ENCODE measurements at regions not wholly inside any gene's neighbourhood (a gene's known extent, or its start where the extent isn't known, plus 50 kb on each side); places are given as distances from the start of the nearest gene placed in this dataset.

- Histone ChIP-seq H3K27ac (ENCODE audit: low read depth, low read length, poor library complexity, severe bottlenecking) (no peak overlapping the region), H3K36me3 (ENCODE audit: insufficient read depth, low read length) (no peaks in the 10 kb centered on the region), H3K9me3 (ENCODE audit: low read length) (no peaks in the 10 kb centered on the region), H3K9ac (ENCODE audit: low read length) (no peak overlapping the region), H2AFZ (ENCODE audit: low read length) (no peak overlapping the region), H3K4me1 (ENCODE audit: insufficient read depth, low read length, severe bottlenecking) (no peaks in the 10 kb centered on the region), H3K27me3 (ENCODE audit: insufficient read depth, low read length) (no peaks in the 10 kb centered on the region), H3K9me2 (ENCODE audit: low read depth, low read length) (no peaks in the 10 kb centered on the region), H3K4me2 (ENCODE audit: low read length) (no peak overlapping the region), H4K20me1 (ENCODE audit: insufficient read depth, low read length) (no peaks in the 10 kb centered on the region), H3K4me3 (ENCODE audit: low read depth, low read length, poor library complexity, severe bottlenecking) (no peak overlapping the region), H3F3A (ENCODE audit: insufficient read depth, low read length) (no peaks in the 10 kb centered on the region), H3K79me2 (ENCODE audit: insufficient read depth, low read length) (no peaks in the 10 kb centered on the region)
- no peak for TF ChIP-seq CTCF (IDR thresholded peaks at IDR 0.05; ENCODE audit: low read length)
- TF ChIP-seq EZH2 (IDR thresholded peaks at IDR 0.05; ENCODE audit: borderline replicate concordance, low read length), result no peak
Observed at GRCh38 chr12:85572956-85573355, 263.3 kb downstream of the RASSF9 start.

GRCh38 chr12:85573635-85574214 is 262.5 kb downstream of the RASSF9 start:
- no peaks in the 10 kb centered on the region for H3K79me2 ChIP-seq (ENCODE audit: insufficient read depth, low read length)
- no peaks in the 10 kb centered on the region for H3F3A ChIP-seq (ENCODE audit: insufficient read depth, low read length)
- H2AFZ ChIP-seq (ENCODE audit: low read length), result no peak overlapping the region
- no peaks in the 10 kb centered on the region for H3K9me2 ChIP-seq (ENCODE audit: low read depth, low read length)
- TF ChIP-seq EZH2 (IDR thresholded peaks at IDR 0.05; ENCODE audit: borderline replicate concordance, low read length), result no peak
- TF ChIP-seq CTCF (IDR thresholded peaks at IDR 0.05; ENCODE audit: low read length), result no peak
- H3K4me2 ChIP-seq (ENCODE audit: low read length), result no peak overlapping the region
- no peaks in the 10 kb centered on the region for H3K4me1 ChIP-seq (ENCODE audit: insufficient read depth, low read length, severe bottlenecking)
- no peaks in the 10 kb centered on the region for H3K36me3 ChIP-seq (ENCODE audit: insufficient read depth, low read length)
- no peaks in the 10 kb centered on the region for H3K27me3 ChIP-seq (ENCODE audit: insufficient read depth, low read length)
- H3K27ac ChIP-seq (ENCODE audit: low read depth, low read length, poor library complexity, severe bottlenecking), result no peak overlapping the region
- no peaks in the 10 kb centered on the region for H4K20me1 ChIP-seq (ENCODE audit: insufficient read depth, low read length)
- no peaks in the 10 kb centered on the region for H3K9me3 ChIP-seq (ENCODE audit: low read length)
- H3K9ac ChIP-seq (ENCODE audit: low read length), result no peak overlapping the region
- H3K4me3 ChIP-seq (ENCODE audit: low read depth, low read length, poor library complexity, severe bottlenecking), result no peak overlapping the region

- no peak overlapping the region for H3K4me3 ChIP-seq (ENCODE audit: low read depth, low read length, poor library complexity, severe bottlenecking)
- no peaks in the 10 kb centered on the region for H3K9me2 ChIP-seq (ENCODE audit: low read depth, low read length)
- no peaks in the 10 kb centered on the region for H3K4me1 ChIP-seq (ENCODE audit: insufficient read depth, low read length, severe bottlenecking)
- H3K27ac ChIP-seq (ENCODE audit: low read depth, low read length, poor library complexity, severe bottlenecking), result no peak overlapping the region
- no peaks in the 10 kb centered on the region for H3K27me3 ChIP-seq (ENCODE audit: insufficient read depth, low read length)
- no peaks in the 10 kb centered on the region for H3K79me2 ChIP-seq (ENCODE audit: insufficient read depth, low read length)
- no peaks in the 10 kb centered on the region for H3K36me3 ChIP-seq (ENCODE audit: insufficient read depth, low read length)
- no peaks in the 10 kb centered on the region for H3F3A ChIP-seq (ENCODE audit: insufficient read depth, low read length)
- H3K9ac ChIP-seq (ENCODE audit: low read length), result no peak overlapping the region
- H3K4me2 ChIP-seq (ENCODE audit: low read length), result no peak overlapping the region
- no peak overlapping the region for H2AFZ ChIP-seq (ENCODE audit: low read length)
- H4K20me1 ChIP-seq (ENCODE audit: insufficient read depth, low read length), result no peaks in the 10 kb centered on the region
- H3K9me3 ChIP-seq (ENCODE audit: low read length), result no peaks in the 10 kb centered on the region
- no peak for TF ChIP-seq EZH2 (IDR thresholded peaks at IDR 0.05; ENCODE audit: borderline replicate concordance, low read length)
Observed at GRCh38 chr12:85574291-85574690, 261.9 kb downstream of the RASSF9 start.
